Muscle of leg (tissue), 3 donors: ENCODE measurements at regions not wholly inside any gene's neighbourhood (a gene's known extent, or its start where the extent isn't known, plus 50 kb on each side); places are given as distances from the start of the nearest gene placed in this dataset.
A peak's percentile ranks its signal among the peaks of the same experiment; 100 is the strongest.

Experiments used
- DNase-seq: peaks from one replicate; pipeline ENCODE4 v3.0.0; 2013
- H3K27ac ChIP-seq: one replicate; pipeline ENCODE4 v1.5.1; 2013; ENCODE audit warnings: mild to moderate bottlenecking, low read length, control low read depth
- H3K27me3 ChIP-seq: one replicate; pipeline ENCODE4 v1.6.1; 2013; ENCODE audit warnings: low read length; ENCODE audit not compliant: control insufficient read depth, insufficient read depth
- H3K36me3 ChIP-seq: one replicate; pipeline ENCODE4 v1.6.1; 2013; ENCODE audit warnings: low read length; ENCODE audit not compliant: control insufficient read depth, insufficient read depth
- H3K4me1 ChIP-seq: one replicate; pipeline ENCODE4 v1.6.1; 2013; ENCODE audit warnings: low read length; ENCODE audit not compliant: control insufficient read depth, insufficient read depth
- H3K4me3 ChIP-seq: one replicate; pipeline ENCODE4 v1.5.1; 2013; ENCODE audit warnings: low read length, control low read depth
- H3K9me3 ChIP-seq: replicated peaks from 2 replicates; pipeline ENCODE4 v1.6.1; 2013; ENCODE audit warnings: low read depth, low read length; ENCODE audit not compliant: control insufficient read depth
- WGBS: methylation state at CpG from one replicate; pipeline ENCODE4 v1.1.5; 2013; ENCODE audit warnings: missing lambda C conversion rate; ENCODE audit not compliant: insufficient coverage; 5-methylcytosine and 5-hydroxymethylcytosine counted together

GRCh38 chr14:56498112-56498511, 81.5 kb upstream of the TMEM260 start:
- 100% methylated on average over 1 of the region's 3 CpGs for WGBS
- Histone ChIP-seq H3K27me3 (no peaks in the 10 kb centered on the region), H3K4me1 (no peaks in the 10 kb centered on the region), H3K9me3 (no peaks in the 10 kb centered on the region), H3K27ac (no peak overlapping the region), H3K4me3 (no peak overlapping the region), H3K36me3 (no peaks in the 10 kb centered on the region)
- DNase-seq = no peak

DNA sequence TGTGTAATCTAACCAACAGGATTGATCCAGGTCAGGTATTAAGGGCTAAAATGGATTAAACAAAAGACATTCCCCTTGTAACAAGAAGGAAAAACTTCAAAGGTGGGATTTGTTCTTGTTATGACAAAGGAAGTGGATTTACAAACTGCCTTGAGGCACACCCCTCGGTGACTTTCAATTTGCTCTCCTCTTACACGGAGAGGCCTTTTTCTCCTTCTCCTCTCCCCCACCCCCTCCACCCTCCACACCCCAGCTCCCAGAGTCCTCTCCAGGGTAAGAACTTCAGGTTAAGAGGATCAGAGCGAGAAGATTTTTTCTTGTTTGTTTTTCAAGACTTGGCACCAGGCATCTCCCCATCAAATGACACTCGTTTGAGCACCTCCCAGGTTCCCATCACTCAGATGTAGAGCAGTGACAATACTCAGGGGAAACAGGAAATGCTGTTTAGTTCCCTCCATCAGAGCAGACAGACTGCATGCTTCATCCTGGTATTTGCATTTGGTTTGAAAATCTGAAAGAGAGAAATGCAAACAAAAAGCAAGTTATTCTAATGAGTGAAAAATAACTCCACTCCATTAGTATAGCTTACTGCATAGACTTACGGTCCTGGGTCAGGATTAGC, 77.6 kb upstream of the TMEM260 start:
- no peaks in the 10 kb centered on the region for H3K36me3 ChIP-seq
- no peak for DNase-seq
- peaks cover 2% of the 10 kb centered on the region for H3K27me3 ChIP-seq
- no peaks in the 10 kb centered on the region for H3K9me3 ChIP-seq
- H3K4me1 ChIP-seq = no peaks in the 10 kb centered on the region
- H3K27ac ChIP-seq = no peak overlapping the region
- no peak overlapping the region for H3K4me3 ChIP-seq
- WGBS = 0% methylated on average over 1 of the region's 5 CpGs

- Histone ChIP-seq H3K36me3 (no peaks in the 10 kb centered on the region), H3K27me3 (peaks cover 2% of the 10 kb centered on the region), H3K9me3 (no peaks in the 10 kb centered on the region), H3K27ac (no peak overlapping the region), H3K4me3 (no peak overlapping the region), H3K4me1 (no peaks in the 10 kb centered on the region)
- WGBS = no CpG with 5 or more reads among the region's 2 CpGs
- DNase-seq = no peak
Observed at GRCh38 chr14:56505361-56505760, 74.2 kb upstream of the TMEM260 start.

DNA sequence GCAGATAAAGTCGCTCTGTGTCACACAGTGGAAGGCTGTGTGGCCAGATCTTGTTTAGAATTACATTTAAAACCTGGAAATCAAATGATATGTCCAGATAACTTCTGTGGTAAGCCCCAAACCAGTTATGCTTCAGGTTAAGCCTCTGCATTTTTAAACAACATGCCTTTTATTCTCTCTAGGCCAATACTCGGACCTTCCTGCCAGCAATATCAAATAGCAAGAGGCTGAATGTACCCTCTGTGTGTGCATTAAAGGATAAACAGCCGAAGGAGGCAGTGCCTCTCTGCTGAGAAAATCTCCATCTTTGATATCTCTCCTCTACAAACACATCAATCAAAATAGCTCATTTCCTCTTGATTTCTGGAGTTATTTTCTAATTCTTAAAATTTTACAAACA, 67.1 kb upstream of the TMEM260 start:
- Histone ChIP-seq H3K4me3 (no peak overlapping the region), H3K36me3 (no peaks in the 10 kb centered on the region), H3K27ac (no peak overlapping the region), H3K9me3 (no peaks in the 10 kb centered on the region), H3K4me1 (peaks cover 7% of the 10 kb centered on the region), H3K27me3 (no peaks in the 10 kb centered on the region)
- 33% methylated on average over 1 of the region's 3 CpGs for WGBS
- no peak for DNase-seq

GRCh38 chr14:56514663-56515371, 64.8 kb upstream of the TMEM260 start:
- DNase-seq = peak; percentile 10
- H3K4me3 ChIP-seq = no peak overlapping the region
- H3K27me3 ChIP-seq = no peaks in the 10 kb centered on the region
- no peak overlapping the region for H3K27ac ChIP-seq
- H3K4me1 ChIP-seq = peaks cover 7% of the 10 kb centered on the region
- H3K36me3 ChIP-seq = no peaks in the 10 kb centered on the region
- WGBS = 65% methylated on average over 5 of the region's 14 CpGs
- no peaks in the 10 kb centered on the region for H3K9me3 ChIP-seq

DNA sequence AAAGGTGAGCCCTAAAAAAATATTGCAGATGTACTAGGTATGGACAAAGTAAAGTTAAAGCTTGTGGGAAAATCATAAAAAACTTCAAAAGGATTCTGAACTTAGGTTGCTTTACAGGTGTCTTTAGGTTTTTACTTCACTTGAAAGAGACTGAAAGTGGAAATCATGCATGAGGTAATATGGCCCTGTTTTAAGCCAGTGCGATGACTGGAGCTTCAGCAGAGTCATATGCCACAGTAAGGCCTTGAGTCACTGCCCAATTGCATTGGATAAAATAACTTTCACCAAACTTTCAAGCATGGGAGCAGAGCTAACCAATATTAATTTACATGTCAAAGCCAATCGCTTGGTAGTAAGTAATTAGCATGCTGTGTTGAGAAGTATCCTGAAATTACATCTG, 63.9 kb upstream of the TMEM260 start:
- no peak for DNase-seq
- Histone ChIP-seq H3K9me3 (no peaks in the 10 kb centered on the region), H3K27ac (no peak overlapping the region), H3K4me1 (peaks cover 7% of the 10 kb centered on the region), H3K4me3 (no peak overlapping the region), H3K27me3 (no peaks in the 10 kb centered on the region), H3K36me3 (no peaks in the 10 kb centered on the region)
- WGBS = no CpG with 5 or more reads among the region's 2 CpGs

- no peak overlapping the region for H3K4me3 ChIP-seq
- no peak overlapping the region for H3K27ac ChIP-seq
- no peaks in the 10 kb centered on the region for H3K9me3 ChIP-seq
- H3K27me3 ChIP-seq = no peaks in the 10 kb centered on the region
- H3K4me1 ChIP-seq = no peaks in the 10 kb centered on the region
- H3K36me3 ChIP-seq = no peaks in the 10 kb centered on the region
- DNase-seq = no peak
Observed at GRCh38 chr14:56522403-56522802, 57.2 kb upstream of the TMEM260 start.

- 60% methylated on average over 1 of the region's 3 CpGs for WGBS
- no peaks in the 10 kb centered on the region for H3K9me3 ChIP-seq
- H3K36me3 ChIP-seq = no peaks in the 10 kb centered on the region
- H3K27me3 ChIP-seq = no peaks in the 10 kb centered on the region
- no peak for DNase-seq
- H3K27ac ChIP-seq = no peak overlapping the region
- no peak overlapping the region for H3K4me3 ChIP-seq
- H3K4me1 ChIP-seq = no peaks in the 10 kb centered on the region
Observed at GRCh38 chr14:56524971-56525677, 54.5 kb upstream of the TMEM260 start.

- 26% methylated on average over 2 of the region's 4 CpGs for WGBS
- no peaks in the 10 kb centered on the region for H3K9me3 ChIP-seq
- H3K27me3 ChIP-seq = no peaks in the 10 kb centered on the region
- H3K4me1 ChIP-seq = no peaks in the 10 kb centered on the region
- DNase-seq = no peak
- no peak overlapping the region for H3K27ac ChIP-seq
- no peaks in the 10 kb centered on the region for H3K36me3 ChIP-seq
- no peak overlapping the region for H3K4me3 ChIP-seq
Observed at GRCh38 chr14:56528927-56529326, 50.7 kb upstream of the TMEM260 start.
